Right forelimb (tissue), 1 donor: ENCODE measurements at regions not wholly inside any gene's neighbourhood (a gene's known extent, or its start where the extent isn't known, plus 50 kb on each side); places are given as distances from the start of the nearest gene placed in this dataset.

Experiments
- DNase-seq: peaks from one replicate; pipeline ENCODE4 v3.0.0-alpha.2; 2018

DNA sequence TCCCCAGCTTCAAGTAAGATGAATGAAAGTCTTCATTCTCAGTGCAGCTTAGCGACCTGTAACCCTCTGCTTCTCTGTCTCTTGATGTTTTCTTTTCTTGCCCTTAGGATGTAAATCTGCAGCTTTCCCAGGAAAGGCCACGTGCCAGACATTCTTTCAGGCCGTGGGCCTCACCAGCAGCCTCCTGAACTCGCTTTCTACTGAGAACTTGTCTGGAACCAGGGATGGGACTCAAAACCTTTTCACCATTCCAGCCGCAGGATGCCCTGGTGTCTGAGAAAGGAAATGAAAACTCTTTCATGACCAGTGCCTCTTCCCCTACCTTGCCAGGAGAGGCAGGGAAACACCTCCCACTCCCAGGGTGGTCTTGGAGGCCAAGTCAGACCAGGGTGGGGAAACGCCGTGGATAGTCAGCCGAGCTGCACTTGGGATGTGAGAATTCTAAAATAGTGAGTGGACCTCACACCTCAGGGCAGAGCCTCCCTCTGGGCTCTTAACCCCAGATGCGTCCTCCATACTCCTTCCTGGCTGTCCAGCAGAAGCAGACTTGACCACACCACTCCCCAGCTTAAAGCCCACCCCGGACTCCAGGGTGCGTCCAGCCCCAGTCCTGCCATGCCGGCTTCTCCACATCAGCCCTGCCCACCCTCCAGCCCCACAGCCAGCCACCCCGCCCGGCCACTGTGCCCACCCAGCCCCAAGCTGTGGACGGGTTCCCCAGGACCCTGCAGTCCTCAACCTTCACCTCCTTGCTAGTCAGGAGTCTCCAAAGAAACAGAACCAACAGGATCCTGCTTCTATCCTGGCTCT, 115.5 kb downstream of the TWIST2 start:
- DNase-seq, result no peak

DNA sequence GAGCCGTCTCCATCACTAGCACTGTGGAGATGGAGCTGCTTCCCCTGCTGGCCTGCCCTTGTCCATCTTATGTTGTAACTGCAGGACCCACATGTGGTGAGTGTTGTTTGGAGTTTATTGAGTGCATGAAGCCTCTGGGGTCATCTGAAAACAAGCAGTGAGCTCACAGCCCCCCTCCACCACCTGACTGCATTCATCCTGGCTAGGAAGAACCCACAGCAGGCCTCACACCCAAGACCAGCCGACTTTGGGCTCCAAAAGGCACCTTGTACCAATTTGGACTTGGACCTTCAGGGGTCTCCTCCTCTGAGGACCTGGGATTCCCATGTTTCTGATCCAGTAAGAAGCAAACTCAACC, 116.1 kb downstream of the TWIST2 start:
- DNase-seq, result no peak

DNA sequence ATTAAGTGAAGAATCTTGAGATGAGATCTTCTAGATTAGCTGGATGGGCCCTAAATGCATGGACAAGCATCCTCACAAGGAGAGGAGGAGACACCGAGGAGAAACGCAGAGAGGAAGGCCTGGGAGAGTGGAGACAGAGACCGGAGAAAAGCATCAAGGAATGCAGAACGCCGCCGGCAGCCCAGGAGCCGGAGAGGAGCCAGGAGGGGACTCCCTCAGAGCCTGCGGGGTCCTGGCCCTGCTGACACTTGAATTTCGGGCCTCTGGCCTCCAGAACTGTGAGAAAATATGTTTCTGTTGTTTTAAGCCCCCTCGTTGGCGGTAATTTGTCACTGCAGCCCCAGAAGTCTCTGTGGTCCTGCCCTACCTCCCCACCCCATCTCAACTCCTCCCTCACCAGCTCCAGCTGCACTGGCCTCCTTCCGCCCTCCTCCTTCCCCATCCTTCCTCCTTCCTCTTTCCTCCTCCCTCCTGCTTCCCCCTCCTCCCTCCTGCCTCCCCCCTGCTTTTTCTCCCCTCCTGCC, 116.7 kb downstream of the TWIST2 start:
- no peak for DNase-seq

DNA sequence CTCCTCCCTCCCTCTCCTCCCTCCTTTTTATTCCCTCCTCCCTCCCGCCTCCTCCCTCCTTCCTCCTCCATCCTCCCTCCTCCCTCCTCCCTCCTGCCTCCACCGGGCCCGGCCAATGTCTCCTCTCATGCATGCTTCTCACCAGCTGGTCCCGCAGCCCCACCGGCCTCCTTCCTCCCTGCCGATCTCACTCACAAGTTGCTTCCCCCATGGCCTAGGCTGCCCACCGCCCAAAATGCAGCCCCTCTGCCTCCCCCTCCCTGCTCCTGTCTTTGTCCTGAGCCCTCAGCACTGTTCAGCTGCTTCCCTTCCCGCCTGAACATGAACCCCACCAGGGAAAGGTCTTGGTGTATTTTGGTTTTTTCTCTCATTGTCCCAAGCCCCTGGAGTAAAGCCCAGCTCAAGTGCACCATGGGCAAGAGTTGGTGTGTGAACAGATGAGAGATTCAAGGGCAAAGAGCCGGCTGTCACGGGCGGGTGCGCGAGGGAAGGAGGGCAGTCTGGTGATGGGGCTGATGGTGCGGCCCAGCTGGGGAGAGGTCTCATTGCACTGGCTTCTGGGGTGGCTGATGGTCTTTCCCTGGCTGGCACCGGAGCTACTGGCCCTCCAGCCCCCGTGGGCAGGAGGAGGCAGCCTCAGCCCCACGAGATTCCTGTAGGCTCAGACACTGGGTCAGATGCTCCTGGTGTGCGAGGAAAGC, 117.6 kb downstream of the TWIST2 start:
- DNase-seq, result no peak

DNA sequence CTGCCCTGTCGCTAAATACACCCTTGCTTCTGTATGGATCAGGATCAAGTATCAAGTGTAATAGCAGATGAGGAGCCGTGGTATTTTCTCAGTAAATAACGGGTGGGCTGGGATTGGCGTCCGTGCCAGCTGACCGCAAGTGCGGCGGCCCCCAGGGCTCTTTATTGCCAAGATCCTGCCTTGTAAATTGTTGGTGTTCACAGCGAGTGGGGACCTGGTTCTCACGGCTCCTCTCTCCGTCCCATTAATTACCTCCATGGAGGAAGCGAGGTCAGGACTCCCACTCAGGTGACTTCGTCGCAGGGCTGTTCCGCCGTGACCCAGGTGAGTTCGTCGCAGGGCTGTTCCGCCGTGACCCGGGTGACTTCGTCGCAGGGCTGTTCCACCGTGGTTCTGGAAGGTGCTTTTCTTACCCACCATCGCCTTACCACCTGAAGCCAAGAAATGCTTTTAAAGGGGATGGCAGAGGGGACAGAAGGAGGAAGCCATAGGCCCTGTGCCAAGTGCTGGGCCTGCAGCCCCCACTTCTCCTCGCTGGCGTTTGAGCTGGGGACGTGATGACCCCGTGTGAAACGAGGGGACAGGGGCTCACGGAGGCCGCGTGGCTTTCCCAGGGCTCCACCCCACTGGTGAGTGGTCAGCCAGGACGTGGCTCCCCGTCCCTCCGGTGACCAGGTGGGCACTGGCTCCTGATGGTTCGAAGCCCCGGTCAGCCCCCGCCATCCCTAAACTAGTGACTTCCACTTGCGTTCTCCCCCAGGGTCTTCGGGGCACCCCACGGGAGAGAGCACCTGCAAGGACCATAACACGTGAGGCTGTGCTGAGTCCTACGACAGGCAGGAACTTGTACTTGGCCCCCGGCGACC, 118.4 kb downstream of the TWIST2 start:
- DNase-seq, result no peak

DNA sequence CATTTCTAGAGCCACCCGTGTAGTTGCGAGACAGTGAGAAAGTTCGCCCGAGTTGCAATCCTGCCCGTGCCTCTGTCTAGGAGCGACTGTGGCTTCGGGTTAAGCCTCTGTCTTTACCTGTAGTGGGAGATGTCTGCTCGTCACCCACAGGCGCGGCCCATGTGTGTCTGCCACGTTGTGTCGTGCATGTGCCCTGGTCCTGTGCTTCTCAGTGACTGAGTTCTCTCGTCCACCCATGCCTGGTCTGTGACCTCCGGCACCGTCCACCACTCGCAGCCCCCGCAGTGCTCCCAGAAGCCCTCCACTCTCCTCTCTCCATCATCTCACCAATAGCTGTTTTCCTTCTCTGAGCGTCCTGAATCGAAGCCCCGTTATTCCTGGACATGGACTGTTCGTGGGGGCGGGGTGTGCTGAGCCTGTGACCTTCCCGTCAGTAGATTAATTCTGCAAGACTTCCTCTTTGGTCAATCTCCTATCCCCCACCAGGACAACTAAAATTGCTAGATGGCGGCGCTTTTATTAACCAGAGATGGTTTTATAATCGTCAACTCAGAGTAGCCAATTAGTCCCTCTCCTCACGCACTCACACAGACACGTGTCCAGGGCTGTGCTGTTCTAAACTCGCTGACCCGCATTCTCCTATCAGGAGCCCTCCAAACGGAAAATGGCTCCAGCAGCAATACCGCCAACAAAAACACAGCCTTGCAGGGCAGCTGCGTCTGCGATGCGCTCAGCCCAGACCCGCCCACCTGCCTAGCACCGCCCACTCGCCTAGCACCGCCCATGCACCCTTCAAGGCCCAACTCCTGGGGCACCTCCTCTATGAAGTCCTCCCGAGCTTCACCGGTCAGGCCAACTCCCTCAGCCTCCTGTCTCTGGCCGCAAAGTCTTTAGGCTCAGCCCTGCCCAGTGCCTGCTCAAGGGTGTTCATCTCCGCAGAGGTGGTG, 119.4 kb downstream of the TWIST2 start:
- DNase-seq, result no peak

DNA sequence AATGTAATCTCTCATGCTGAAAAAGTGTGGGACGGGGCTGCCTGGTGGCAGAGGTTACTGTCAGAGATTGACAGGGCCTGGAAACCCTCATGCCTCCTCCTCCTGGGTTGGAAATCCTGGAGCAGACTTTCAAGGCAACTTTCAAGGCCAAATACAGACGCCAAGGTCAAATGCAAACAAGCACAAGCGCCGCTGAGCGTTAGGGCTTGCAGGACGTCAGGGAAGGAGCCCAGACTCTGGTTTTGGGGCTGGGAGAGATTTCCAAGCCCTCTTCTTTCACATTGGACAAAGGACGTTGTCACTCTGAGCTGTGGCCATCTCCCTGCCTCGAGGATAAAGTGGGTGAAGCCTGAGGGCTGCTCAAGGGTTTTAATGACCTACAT, 120.1 kb downstream of the TWIST2 start:
- DNase-seq, result no peak

DNA sequence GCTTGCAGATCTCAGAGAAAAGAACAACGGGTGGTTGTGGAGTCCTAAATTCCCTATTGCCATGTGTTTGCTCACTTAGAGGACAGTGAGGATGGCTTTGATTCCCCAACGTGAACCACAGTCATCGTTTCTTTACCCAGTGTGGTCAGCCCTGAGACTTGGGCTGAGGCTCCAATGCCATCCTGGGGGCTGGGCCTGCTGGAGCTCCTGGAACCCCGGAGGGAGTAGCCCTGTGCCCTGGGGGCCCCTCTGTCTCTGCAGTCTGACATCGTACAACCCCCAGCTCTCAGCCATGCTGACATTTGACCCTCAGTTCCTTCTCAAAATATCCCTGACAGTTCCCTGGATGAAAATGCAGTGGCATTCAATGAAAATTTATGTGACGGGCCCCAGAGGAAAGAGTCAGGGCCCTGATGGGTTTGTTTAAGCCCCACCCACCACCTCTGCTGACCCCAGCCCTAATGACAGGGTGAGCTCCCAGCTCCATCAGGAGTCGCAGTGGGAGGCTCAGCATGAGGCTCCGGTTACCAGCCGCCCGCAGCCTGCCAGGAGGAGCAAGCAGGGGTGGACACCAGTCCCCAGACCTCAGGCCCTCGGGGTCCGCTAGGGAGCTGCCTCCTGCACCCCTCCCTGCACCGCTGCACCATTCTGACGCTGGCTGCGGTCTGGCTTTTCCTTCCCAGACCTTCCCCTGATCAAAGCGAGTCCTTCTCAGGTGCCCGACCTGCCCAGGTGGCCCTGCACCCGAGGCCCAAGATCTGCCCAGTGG, 120.9 kb downstream of the TWIST2 start:
- DNase-seq, result no peak

DNA sequence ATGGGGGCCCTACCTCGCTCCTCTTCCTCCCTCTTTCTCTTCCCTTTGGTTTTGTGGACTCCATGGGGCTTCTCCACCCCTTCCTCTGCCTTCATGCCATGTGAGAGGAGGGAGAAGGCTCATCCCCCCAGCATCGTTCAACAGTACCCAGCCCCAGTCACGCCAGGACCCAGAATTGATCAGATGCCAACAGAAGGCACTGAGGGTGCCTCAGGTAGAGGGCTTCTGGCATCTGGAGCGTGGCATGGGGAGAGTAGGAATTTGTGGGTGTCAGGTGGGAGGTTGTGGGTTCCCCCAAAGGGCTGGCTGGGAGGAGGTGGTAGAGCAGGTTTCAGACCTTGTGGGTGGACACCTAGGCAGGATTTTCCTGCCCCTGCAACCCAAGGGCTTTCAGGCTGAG, 122.0 kb downstream of the TWIST2 start:
- no peak for DNase-seq

DNA sequence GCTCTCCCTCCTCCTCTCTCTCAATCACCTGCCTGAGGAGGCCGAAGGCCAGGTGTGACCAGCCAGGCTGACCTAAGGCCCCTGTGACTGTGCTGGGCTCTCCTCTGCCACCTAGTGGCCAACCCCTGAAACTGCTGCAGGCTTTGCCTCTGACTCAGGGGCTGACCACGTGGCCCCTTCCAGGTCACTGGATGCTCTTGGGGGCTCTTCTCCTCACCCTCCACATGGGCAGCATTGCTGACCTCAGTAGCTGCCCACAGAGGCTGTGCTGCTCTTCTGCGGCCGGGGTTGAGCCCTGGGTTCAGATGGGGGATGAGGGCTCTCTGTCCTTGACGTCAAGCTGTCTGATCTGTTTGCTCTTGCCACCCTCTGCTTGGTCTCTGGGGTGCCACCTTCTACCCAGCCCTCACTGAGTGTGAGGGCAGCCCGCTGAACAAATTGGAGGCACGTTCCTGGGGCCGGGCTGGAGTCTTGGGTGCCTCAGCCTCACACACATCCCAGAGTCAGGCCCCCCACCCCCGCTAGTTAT, 122.7 kb downstream of the TWIST2 start:
- peak; percentile 75 for DNase-seq

DNA sequence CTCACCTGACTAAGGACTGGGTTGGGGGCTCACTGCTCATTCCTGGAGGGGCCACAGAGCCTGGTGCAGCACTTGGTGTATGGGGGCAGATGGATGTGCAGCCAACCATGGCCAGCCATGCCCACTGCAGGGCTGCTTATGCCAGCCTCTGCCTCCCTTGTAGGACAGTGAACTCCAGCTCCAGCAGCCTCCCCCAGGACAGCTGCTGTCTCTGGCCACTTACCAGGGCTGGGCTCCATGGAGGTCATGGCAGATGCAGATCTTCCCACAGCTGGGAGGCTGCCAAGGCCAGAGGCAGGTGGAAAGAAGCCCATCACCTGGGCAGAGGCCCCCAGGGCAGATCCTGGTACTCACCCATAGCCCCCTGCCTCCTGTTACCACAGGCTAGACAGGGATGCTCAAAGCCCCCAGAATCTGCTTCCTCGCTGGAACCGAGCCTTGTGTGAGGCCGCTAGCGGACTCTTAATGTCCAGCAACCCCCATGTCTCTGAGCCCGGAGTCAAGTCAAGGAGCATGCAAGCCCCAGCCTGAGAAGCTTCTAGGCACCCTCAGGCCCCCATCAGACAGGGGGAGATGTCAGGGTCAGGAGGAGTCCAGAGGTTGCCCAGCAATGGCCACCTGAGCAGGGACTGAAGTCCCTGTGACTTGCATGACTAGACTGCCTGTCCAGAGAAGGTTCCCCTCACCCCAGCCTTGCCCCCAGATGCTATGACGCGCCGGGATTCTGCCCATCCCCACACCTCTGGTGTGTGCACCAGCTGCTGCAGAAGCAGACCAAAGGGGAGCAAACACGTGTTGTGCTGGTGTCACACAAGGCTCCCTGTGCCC, 123.6 kb downstream of the TWIST2 start:
- DNase-seq, result no peak

DNA sequence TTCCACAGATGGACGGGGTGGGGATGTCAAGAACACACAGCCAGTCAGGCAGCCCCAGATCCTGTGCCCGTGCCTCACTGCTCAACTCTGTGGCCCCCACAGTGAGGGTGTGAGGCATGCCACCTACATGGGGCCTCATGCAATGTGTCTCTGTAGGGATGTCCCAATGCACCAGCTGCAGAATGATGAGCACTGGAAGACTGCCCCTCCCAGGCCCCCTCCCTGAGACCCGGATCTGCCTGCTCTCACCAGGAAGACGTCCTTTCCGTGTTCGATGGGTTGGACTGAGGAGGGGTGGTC, 124.2 kb downstream of the TWIST2 start:
- DNase-seq, result no peak

DNA sequence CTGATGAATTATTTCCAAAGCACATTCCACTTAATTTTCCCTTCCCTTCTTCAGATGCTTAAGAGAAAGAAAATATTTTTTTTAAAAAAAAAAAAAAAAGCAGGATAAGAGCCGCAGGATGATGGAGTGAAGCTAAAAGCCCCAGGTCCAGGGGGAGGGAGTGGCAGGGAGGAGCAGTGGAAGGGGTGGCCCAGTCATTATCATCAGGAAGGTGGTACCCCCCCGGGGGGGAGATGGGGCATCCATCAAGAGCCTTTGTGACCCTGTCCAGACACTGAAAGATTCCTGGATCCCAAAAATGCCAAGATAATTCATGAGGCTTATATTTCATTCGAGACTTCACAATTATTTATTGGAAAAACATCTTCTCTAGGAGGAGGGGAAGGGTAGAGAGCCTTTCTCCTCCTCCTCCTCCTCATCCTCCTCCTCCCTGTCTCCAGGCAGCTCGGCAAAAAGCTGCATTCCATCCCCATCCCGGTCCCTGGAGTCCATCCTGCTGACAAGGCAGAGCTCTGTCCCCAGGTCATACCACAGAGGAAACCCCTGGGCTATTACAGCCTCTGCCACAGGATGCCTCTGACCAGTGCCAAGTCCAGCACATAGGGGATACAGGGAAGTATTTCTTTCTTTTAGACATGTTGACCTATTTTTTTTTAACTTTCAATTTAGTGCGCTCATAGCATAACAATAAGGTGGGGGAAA, 125.3 kb downstream of the TWIST2 start:
- no peak for DNase-seq

DNA sequence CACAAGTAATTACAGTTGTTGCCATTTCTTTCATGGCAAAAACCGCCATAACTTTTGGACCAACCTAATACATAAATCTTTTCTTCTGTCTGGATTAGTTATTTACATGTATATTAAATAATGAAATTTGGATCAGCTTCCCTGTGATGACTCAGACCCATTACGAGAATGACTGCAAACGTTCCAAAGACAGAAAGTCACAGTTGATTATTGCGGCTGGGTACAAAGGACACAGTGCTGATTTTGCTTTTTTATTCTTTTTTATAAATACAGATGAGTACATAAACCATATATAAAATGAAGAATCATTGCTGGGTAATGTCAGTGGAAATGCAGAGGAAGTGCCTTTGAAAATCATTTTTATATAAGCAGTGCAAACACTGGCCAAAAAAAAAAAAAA, 126.2 kb downstream of the TWIST2 start:
- no peak for DNase-seq

DNA sequence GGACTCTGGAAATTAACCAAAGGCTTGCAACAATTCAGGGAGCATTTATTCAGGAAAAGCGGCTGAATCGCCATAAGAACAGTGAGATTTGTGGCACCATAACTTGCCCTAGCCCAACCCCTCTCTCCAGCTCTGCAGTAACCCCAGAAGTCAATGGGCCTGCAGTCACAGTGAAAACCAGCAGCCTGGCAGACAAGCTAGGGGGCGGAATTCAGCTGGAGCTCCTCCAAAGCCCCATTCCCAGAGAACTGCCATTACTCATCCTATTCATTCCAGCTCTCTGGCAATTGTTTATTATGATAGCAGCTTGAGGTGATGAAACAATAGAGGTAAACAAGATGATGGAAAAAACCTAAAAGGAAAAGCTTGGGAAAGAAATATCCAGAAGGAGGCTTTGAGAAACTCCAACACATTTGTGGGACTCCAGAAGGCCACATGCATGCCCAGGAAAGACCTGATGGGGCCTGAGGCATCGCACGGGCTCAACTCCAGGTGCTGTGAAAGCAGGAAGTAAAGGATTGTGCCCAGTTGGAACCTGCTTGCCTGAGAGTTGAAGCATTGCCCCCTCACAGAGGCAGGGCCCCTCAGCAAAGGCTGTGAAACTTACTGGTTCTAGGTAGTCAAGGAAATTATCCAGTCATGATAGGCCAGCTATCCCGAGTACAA, 126.7 kb downstream of the TWIST2 start:
- no peak for DNase-seq

DNA sequence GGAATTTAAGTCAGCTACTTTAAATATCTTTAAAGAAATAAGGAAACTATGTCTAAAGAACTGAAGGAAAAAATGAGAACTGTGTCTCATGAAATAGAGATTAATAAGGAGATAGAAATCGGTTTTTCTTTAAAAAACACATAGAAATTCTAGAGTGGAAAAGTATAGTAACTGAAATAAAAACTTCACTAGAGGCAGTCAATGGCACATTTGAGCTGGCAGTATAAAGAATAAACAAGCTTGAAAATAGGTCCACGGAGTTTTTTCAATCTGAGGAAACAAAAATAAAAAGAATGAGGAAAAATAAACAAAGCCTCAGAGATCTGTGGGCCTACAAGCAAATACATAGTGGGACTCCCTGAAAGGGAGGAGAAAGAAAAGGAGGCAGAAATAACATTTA, 127.5 kb downstream of the TWIST2 start:
- DNase-seq, result no peak

DNA sequence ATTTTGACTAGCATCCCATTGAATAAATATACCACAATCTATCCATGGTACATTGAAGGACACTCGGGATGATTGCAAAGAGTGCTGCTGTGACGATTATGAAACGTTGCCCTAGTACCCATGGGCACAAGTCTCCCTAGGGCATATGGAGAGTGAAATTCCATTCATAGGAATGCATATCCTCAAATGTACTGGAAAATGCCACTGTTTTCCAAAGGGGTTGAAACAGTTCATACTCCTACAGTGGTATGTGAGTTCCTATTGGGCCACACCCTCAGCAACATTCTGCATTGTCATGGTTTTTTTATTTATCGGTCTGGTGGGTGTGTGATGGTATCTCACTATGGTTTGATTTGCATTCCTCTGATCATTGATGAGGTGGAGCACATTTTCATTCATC, 130.6 kb downstream of the TWIST2 start:
- no peak for DNase-seq

DNA sequence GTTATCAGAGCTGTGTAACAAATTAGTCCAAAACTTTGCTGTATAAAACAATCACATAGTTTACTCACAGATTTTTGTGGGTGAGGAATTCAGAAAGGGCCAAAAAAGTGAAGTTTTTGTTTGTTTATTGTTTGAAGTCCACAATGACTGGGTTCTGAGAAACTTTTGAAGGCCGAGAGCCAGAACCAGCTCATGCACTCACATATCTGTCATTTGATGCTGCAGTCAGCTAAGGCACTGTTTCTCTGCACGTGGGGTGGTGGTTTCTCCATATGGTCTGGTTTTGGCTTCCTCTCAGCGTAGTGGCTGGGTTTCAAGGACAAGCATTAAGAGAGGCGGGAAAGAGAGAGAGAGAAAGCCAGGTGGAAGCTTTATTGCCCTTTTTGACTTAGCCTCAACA, 131.8 kb downstream of the TWIST2 start:
- no peak for DNase-seq

DNA sequence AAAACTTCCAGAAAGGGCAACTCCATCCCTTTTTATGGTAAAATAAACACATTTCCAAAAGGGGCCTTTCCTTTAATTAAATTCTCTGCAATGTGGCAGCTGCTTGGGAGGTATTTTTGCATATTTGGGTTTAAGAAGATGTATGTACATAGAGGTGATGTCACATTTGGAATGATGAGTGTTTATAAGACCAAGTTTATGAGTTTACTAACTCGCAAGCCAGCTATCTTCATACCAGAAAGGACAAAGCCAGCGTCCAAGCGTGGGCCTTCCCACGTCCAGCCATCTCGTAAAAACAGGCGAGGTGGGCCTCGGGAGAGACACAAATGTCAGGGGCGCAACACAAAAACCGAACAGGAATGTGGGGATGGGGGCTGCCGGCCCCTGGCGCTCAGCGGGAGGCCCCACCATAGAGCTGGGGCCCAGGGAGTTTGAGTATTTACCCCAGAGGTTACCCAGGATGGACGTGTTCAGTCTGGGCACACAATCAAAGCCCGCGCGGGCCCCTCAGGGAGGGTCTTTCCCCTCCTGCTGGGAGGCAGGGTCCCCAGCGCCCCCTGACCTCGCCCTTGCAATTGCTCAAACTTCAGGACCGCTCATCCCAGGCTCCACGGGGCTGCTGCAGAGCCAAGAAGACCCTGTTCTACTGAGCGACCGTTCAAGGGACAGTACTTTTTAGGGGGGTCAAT, 137.3 kb downstream of the TWIST2 start:
- DNase-seq, result no peak
